Right ventricle myocardium inferior (tissue), 1 donor: ENCODE measurements at regions not wholly inside any gene's neighbourhood (a gene's known extent, or its start where the extent isn't known, plus 50 kb on each side); places are given as distances from the start of the nearest gene placed in this dataset.
A peak's percentile ranks its signal among the peaks of the same experiment; 100 is the strongest.

Experiments used
- ATAC-seq: fragments of 200-7000 bp; cut with Tn5 transposase; one replicate; pipeline ENCODE4 v1.9.1; 2020; ENCODE audit warnings: mild to moderate bottlenecking, moderate library complexity
- DNase-seq: peaks from one replicate; pipeline ENCODE4 v3.0.0; 2021; ENCODE audit errors: missing footprints
- intact Hi-C: fragments of 100-400 bp; cut with DNase I; formaldehyde crosslinking; loops from one replicate; pipeline ENCODE4 v1.11.0; 2022
- donor health status: DM: no; HTN: yes; CAD: no; lungs with severe emphysema.

- ATAC-seq, result no peak
- intact Hi-C loops, result no loop called here
- no peak for DNase-seq
Measured at GRCh38 chr7:81549484-81550016, 220.3 kb downstream of the HGF start.

DNA sequence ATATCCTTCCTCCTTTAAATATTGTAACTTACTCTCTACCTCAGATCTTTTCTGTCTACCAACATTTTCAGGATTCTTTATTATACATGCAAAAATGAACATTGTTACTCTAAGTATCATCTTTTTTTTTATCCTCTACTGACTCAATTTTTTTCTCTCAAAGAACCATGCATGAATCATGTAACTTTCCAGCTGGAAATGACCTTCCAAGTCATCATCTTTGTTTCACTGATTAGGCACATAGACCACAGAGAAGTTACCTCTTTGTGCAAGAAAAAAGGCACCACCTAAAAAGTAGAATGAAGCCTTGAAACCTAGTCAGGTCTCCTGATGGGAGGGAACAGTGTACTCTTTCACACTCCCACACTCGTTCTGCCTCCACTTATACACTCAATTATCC is 234.9 kb downstream of the HGF start:
- ATAC-seq, result no peak
- DNase-seq, result no peak
- intact Hi-C loops, result no loop called here

DNA sequence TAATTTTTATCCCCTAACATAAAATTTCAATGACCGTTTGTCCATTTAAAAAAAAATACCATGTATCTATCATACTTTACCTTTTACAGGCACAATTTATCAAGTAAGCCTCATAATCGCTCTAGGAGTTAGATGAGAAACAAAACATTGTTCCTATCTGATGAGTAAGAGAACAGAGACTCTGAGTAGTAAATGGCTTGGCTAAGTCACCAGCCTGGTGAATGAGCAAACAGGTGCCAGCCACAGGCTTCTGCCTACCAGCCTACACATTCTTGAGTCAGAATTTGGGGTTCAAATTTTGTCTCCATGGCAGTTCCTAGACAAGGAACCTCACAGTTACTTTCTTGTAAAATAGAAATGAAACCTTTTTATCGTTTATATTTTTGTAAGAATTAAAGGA is 235.4 kb downstream of the HGF start:
- DNase-seq (no peak), ATAC-seq (no peak)
- intact Hi-C loops, result no loop called here

- DNase-seq, result no peak
- intact Hi-C loops, result no loop called here
- no peak for ATAC-seq
Measured at GRCh38 chr7:81533931-81534330, 235.9 kb downstream of the HGF start.

DNA sequence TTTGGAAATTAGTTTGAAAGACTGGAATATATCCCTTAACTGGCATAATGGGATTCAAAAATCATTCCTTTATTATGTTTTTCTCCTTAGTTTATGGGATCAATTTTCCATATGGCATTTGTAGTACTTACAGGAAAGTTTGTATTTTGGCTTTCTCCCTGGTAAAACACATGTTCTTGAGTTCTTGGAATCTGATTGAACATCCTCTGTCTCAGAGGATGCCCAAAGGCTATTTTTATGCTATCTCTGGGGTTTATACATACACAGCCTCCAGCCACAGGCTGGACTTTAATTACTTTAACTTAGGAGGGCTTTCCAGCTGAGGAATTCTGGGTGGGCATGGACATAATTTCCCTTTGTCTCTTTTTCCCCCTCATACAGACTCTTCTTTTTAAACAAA is 236.4 kb downstream of the HGF start:
- DNase-seq (no peak), ATAC-seq (no peak)
- intact Hi-C loops, result no loop called here

- no peak for DNase-seq
- intact Hi-C loops, result no loop called here
- ATAC-seq, result no peak
Measured at GRCh38 chr7:81529785-81530184, 240.1 kb downstream of the HGF start.

DNA sequence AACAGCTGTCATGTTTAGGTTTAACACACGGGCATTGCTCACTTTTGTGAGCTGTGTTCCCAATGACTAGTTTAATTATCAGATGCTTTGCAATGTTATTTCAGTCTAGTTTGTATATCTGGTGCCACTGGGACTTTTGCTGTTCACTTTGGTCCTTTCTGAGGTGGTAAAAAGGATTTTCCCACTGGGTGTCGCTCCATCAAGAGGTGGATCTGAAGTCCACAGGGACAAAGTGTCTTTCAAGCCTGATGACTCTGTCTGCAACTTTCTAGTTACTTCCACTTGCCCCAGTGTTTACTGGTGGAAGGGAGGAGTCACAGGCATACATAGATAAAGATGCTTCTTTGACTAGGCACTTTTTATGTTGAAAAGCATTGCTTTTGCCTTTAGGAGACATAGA is 242.2 kb downstream of the HGF start:
- ATAC-seq (no peak), DNase-seq (no peak)
- intact Hi-C loops, result no loop called here

- no peak for DNase-seq
- intact Hi-C loops, result no loop called here
- ATAC-seq, result no peak
Measured at GRCh38 chr7:81526971-81527370, 242.9 kb downstream of the HGF start.

GRCh38 chr7:81525841-81526240 is 244.0 kb downstream of the HGF start:
- DNase-seq (no peak), ATAC-seq (no peak)
- intact Hi-C loops, result no loop called here

GRCh38 chr7:81519886-81520285 is 250.0 kb downstream of the HGF start:
- ATAC-seq, result no peak
- DNase-seq, result no peak
- intact Hi-C loops, result no loop called here

DNA sequence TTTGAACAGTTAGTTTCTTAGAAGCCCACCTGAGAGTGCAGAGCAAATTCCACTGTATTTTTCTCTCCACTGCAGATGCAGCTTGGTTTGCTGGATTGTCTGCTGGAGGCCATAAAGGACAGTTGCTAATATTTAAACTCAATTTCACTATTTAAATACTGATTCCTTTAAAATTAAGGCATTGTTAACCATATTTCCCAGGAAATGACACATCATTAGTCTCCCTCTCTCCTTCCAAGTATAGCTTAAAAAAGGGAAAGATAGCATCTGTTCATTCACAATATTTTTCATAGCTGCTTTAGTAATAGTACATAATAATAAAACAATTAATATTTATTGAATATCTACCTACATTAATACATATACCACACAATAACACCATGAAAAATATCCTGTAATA is 252.9 kb downstream of the HGF start:
- no peak for DNase-seq
- intact Hi-C loops, result no loop called here
- no peak for ATAC-seq

DNA sequence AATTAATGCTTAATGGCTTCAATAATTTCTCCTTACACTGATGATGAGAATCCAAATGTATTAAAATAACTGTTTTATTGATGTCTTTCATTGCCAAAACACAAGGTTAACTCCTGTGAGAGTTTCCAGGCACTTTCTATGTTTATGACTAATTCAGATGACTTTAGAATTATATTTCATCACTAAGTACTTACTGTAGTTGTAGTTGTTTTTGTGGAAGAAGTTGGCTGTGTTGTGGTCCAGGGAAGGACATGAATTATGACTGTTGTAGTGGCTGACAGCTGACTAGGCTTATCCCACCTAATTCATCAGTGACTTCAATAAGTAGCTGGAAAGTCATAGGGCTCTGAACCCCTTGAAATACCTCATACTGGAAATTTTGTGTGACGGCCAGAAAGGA is 254.8 kb downstream of the HGF start:
- no peak for ATAC-seq
- intact Hi-C loops, result no loop called here

DNA sequence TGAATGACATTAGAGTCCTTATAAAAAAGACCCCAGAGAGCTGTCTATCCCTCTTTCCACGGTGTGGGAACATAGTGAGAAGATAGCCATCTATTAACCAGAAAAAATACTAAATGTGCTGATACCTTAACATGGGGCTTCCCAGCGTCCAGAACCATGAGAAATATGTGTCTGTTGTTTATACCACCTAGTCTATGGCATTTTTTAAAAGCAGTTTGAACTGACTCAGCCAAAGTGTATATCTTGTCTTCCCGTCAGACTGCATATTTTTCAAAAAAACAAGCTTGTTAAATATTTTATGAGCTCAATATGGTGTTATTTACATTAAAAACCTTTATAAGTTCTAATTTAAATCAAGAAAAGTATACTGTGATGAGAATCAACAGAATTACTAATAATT is 255.3 kb downstream of the HGF start:
- intact Hi-C loops, result no loop called here
- no peak for DNase-seq
- ATAC-seq, result no peak

More for the DNA sequence above, 254.8 kb downstream of the HGF start:
- no peak for DNase-seq

GRCh38 chr7:81510122-81510521 is 259.7 kb downstream of the HGF start:
- DNase-seq, result no peak
- ATAC-seq, result no peak
- intact Hi-C loops, result no loop called here

- intact Hi-C loops, result no loop called here
- ATAC-seq, result no peak
- DNase-seq, result no peak
Measured at GRCh38 chr7:81507221-81507620, 262.6 kb downstream of the HGF start.

DNA sequence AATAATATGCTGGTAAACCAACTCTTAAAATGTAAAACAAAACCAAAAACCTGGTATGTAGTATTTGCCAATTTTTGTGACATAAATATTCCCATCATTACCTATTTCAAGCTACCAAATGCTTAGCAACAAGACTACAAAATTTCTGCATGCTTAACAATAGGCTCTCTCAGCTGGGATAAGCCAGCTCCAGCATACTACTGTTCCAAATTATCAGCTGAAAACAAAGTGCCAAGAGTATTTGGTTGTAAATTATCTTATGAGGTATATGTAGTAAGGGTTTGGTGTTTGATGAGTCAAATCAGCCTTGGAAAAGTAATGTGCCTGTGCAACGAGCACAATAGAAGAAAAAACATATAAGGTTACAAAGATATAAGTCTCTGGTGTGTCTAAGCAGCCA is 263.2 kb downstream of the HGF start:
- intact Hi-C loops, result no loop called here
- DNase-seq (no peak), ATAC-seq (no peak)

- DNase-seq (no peak), ATAC-seq (no peak)
- intact Hi-C loops, result no loop called here
Measured at GRCh38 chr7:81503771-81504170, 266.1 kb downstream of the HGF start.

DNA sequence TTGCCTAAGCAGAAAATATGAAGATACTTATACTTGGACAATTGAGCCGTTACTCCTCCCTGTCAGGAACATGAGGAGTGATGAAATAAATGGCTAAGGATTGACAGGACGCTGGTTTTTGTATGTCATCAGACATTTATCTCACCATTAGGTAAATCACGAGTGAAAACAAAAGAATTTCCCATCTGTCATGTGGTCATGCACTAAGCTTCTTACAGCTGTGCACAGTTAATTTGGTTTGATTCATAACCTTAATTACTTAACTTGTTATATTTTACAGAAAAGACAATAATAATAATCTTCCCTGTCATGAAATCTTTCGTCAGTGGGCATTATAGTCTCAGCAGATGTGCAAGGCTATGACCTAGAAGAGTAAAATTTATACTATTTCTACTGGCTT is 266.5 kb downstream of the HGF start:
- intact Hi-C loops, result no loop called here
- no peak for DNase-seq
- no peak for ATAC-seq

GRCh38 chr7:81501220-81501619 is 268.6 kb downstream of the HGF start:
- DNase-seq (no peak), ATAC-seq (no peak)
- intact Hi-C loops, result no loop called here

GRCh38 chr7:81500631-81501030 is 269.2 kb downstream of the HGF start:
- intact Hi-C loops, result no loop called here

GRCh38 chr7:81499262-81500116 is 270.4 kb downstream of the HGF start:
- DNase-seq (peak; percentile 53), ATAC-seq (peak; percentile 88)
- intact Hi-C loops, result loop anchor here (1.0 to 10.0 kb wide), 5 partner anchors 215 to 1229 kb away; no protein-coding TSS in a partner anchor

More at GRCh38 chr7:81500631-81501030, 269.2 kb downstream of the HGF start:
- DNase-seq (no peak), ATAC-seq (no peak)
